Activated CD4-positive, alpha-beta T cell treated with anti-CD3 and anti-CD28 coated beads for 36 hours (primary cell): ENCODE measurements at regions not wholly inside any gene's neighbourhood (a gene's known extent, or its start where the extent isn't known, plus 50 kb on each side); places are given as distances from the start of the nearest gene placed in this dataset.

Source experiments
- ATAC-seq: fragments of 200-7000 bp; cut with Tn5 transposase; one replicate; pipeline ENCODE4 v1.10.0; 2021; ENCODE audit warnings: mild to moderate bottlenecking, moderate library complexity
- CTCF ChIA-PET: fragments of 350-600 bp; sonication (Branson Sonifier 250); formaldehyde crosslinking; loops from one replicate; lab custom pipeline; 2021; ENCODE audit warnings: antibody characterized with exemption; lab: Charles Lee
- POLR2A ChIA-PET: fragments of 350-600 bp; sonication (Branson Sonifier 250); formaldehyde crosslinking; loops from one replicate; lab custom pipeline; 2021; ENCODE audit warnings: antibody characterized with exemption, inconsistent platforms; lab: Charles Lee
- DNase-seq: peaks from one replicate; pipeline ENCODE4 v3.0.0-alpha.2; 2020
- H3K27ac Mint-ChIP-seq: one replicate; pipeline ENCODE4 v1.8.0; 2021; ENCODE audit warnings: mixed read lengths
- H3K27me3 Mint-ChIP-seq: one replicate; pipeline ENCODE4 v1.8.0; 2021; ENCODE audit warnings: mixed read lengths
- H3K36me3 Mint-ChIP-seq: one replicate; pipeline ENCODE4 v1.8.0; 2021; ENCODE audit warnings: low read depth, mixed read lengths
- H3K4me1 Mint-ChIP-seq: one replicate; pipeline ENCODE4 v1.8.0; 2021; ENCODE audit warnings: mixed read lengths
- H3K4me3 Mint-ChIP-seq: one replicate; pipeline ENCODE4 v1.8.0; 2021; ENCODE audit warnings: mild to moderate bottlenecking, moderate library complexity, mixed read lengths
- H3K9me3 Mint-ChIP-seq: one replicate; pipeline ENCODE4 v1.8.0; 2021; ENCODE audit warnings: low read depth, mixed read lengths
- intact Hi-C, 2 experiments: fragments of 100-400 bp; cut with DNase I in 1 of 2; cut with micrococcal nuclease in 1 of 2; formaldehyde crosslinking; loops; one replicate each; pipeline versions ENCODE4 v1.14.2 to v1.15.1; 2022 to 2024; cut with DNase I, micrococcal nuclease

DNA sequence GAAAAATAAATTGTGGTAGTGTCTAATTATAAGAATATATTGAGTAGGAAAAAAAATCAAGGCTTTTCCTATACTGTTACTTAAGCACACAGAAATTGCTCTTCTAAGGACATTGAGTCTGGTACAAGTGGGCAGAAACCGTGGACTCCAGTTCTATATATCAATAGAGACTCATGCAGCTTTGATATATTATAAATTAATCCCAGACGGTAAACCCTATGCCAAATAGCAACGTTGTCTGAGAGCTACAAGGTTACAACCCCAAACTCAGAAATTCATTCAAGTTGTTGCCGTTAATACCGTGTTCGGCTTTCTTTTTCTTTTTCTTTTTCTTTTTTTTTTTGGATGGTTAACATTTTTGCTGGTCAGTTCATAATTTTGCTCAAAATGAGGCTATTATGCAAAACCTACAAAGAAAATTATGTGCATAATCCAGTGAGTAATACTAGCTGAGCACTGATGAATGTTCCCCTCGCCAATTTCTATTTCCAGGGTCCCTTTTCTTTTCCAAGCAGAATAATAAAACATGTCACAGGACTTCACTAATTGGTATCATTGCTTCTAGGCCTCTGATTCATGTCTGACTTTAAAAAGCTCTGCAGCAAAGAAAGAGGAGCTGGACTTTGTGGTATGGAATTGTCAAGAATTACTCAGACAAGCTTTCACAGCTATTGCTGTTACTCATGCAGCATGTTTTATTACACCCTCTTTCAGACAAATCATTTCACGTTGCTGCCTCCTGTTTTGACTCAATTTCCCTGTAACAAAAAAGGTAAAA is 737.7 kb downstream of the NLGN4X start:
- DNase-seq, result no peak
- H3K9me3 Mint-ChIP-seq, result peaks cover 4% of the 10 kb centered on the region
- no peaks in the 10 kb centered on the region for H3K4me1 Mint-ChIP-seq
- CTCF ChIA-PET, result interaction anchor here (0.6 kb wide), 1 partner anchor 259 kb away, joined by 3 read pairs; no protein-coding TSS in a partner anchor
- H3K4me3 Mint-ChIP-seq, result no peak overlapping the region
- no peaks in the 10 kb centered on the region for H3K27me3 Mint-ChIP-seq
- no peak overlapping the region for H3K27ac Mint-ChIP-seq
- no peaks in the 10 kb centered on the region for H3K36me3 Mint-ChIP-seq
- ATAC-seq, result no peak
- intact Hi-C loops, result no loop called here
- POLR2A ChIA-PET, result no interaction called here

DNA sequence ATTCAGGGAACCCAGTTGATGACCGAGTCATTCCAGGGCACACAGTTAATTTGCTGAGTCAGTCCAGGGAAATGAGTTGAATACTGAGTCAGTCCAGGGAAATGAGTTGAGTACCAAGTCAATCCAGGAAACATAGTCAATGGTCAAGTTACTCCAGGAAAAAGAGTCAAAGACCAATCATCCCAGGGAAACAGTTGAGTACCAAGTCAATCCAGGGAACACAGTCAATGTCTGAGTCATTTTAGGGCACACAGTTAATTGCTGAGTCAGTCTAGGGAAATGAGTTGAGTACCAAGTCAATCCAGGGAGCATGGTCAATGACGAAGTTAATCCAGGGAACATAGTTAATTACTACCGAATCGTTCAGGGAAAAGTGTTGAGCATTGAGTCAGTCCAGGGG is 754.4 kb downstream of the NLGN4X start:
- peaks cover 2% of the 10 kb centered on the region for H3K9me3 Mint-ChIP-seq

GRCh38 chrX:5458300-5458842 is 770.3 kb downstream of the NLGN4X start:
- H3K4me3 Mint-ChIP-seq, result no peak overlapping the region
- CTCF ChIA-PET, result no interaction called here

More for the DNA sequence above, 754.4 kb downstream of the NLGN4X start:
- ATAC-seq, result no peak
- intact Hi-C loops, result no loop called here
- Mint-ChIP-seq H3K36me3 (no peaks in the 10 kb centered on the region), H3K4me1 (no peaks in the 10 kb centered on the region), H3K4me3 (no peak overlapping the region), H3K27ac (no peak overlapping the region), H3K27me3 (no peaks in the 10 kb centered on the region)
- ChIA-PET POLR2A (no interaction called here), CTCF (no interaction called here)
- no peak for DNase-seq

GRCh38 chrX:5449323-5449722 is 779.3 kb downstream of the NLGN4X start:
- H3K4me3 Mint-ChIP-seq, result no peak overlapping the region
- intact Hi-C loops, result no loop called here
- H3K9me3 Mint-ChIP-seq, result no peaks in the 10 kb centered on the region

More at GRCh38 chrX:5458300-5458842, 770.3 kb downstream of the NLGN4X start:
- no peaks in the 10 kb centered on the region for H3K4me1 Mint-ChIP-seq
- POLR2A ChIA-PET, result no interaction called here
- ATAC-seq, result no peak
- H3K9me3 Mint-ChIP-seq, result no peaks in the 10 kb centered on the region
- DNase-seq, result no peak
- no peaks in the 10 kb centered on the region for H3K36me3 Mint-ChIP-seq
- H3K27me3 Mint-ChIP-seq, result no peaks in the 10 kb centered on the region
- H3K27ac Mint-ChIP-seq, result no peak overlapping the region
- intact Hi-C loops, result no loop called here

DNA sequence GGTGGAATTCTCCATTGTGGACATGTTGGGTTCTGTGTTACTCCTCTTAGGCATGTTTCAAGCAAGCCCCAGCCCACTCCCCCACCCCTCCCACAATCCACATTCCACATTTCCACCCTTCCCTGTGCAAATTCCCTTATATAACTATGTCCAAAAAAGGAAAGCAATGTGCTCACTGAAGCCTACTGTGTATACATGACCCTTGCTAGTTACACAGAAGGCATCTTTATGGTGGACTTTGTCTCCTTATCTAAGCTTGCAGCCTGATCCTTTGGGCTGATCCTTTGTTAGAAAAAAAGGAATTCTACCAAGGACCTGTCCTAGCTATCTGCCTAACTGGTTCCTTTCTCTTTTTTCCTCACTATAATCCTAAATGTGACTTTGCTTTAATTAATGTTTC is 796.8 kb downstream of the NLGN4X start:
- H3K4me3 Mint-ChIP-seq, result no peak overlapping the region
- ATAC-seq (no peak), DNase-seq (no peak)
- ChIA-PET CTCF (no interaction called here), POLR2A (no interaction called here)
- no peaks in the 10 kb centered on the region for H3K36me3 Mint-ChIP-seq
- intact Hi-C loops, result no loop called here
- no peaks in the 10 kb centered on the region for H3K27me3 Mint-ChIP-seq
- H3K9me3 Mint-ChIP-seq, result no peaks in the 10 kb centered on the region
- no peak overlapping the region for H3K27ac Mint-ChIP-seq
- H3K4me1 Mint-ChIP-seq, result no peaks in the 10 kb centered on the region

More at GRCh38 chrX:5449323-5449722, 779.3 kb downstream of the NLGN4X start:
- no peak for ATAC-seq
- H3K4me1 Mint-ChIP-seq, result no peaks in the 10 kb centered on the region
- H3K27me3 Mint-ChIP-seq, result no peaks in the 10 kb centered on the region
- no peak for DNase-seq
- POLR2A ChIA-PET, result no interaction called here
- no peak overlapping the region for H3K27ac Mint-ChIP-seq
- H3K36me3 Mint-ChIP-seq, result no peaks in the 10 kb centered on the region
- CTCF ChIA-PET, result no interaction called here

- ChIA-PET CTCF (no interaction called here), POLR2A (no interaction called here)
- ATAC-seq (no peak), DNase-seq (no peak)
- no peaks in the 10 kb centered on the region for H3K27me3 Mint-ChIP-seq
- no peak overlapping the region for H3K27ac Mint-ChIP-seq
- H3K36me3 Mint-ChIP-seq, result no peaks in the 10 kb centered on the region
- intact Hi-C loops, result no loop called here
- peaks cover 2% of the 10 kb centered on the region for H3K9me3 Mint-ChIP-seq
- no peaks in the 10 kb centered on the region for H3K4me1 Mint-ChIP-seq
- H3K4me3 Mint-ChIP-seq, result no peak overlapping the region
Measured at GRCh38 chrX:5425119-5425518, 803.5 kb downstream of the NLGN4X start.

GRCh38 chrX:5417381-5417780 is 811.3 kb downstream of the NLGN4X start:
- no peaks in the 10 kb centered on the region for H3K36me3 Mint-ChIP-seq
- no peaks in the 10 kb centered on the region for H3K27me3 Mint-ChIP-seq
- DNase-seq, result no peak
- CTCF ChIA-PET, result no interaction called here
- POLR2A ChIA-PET, result no interaction called here
- no peaks in the 10 kb centered on the region for H3K9me3 Mint-ChIP-seq
- intact Hi-C loops, result no loop called here
- H3K4me1 Mint-ChIP-seq, result no peaks in the 10 kb centered on the region
- no peak overlapping the region for H3K27ac Mint-ChIP-seq
- no peak for ATAC-seq
- no peak overlapping the region for H3K4me3 Mint-ChIP-seq

- Mint-ChIP-seq H3K4me3 (no peak overlapping the region), H3K27ac (no peak overlapping the region), H3K9me3 (no peaks in the 10 kb centered on the region), H3K4me1 (no peaks in the 10 kb centered on the region), H3K27me3 (no peaks in the 10 kb centered on the region), H3K36me3 (no peaks in the 10 kb centered on the region)
- CTCF ChIA-PET, result no interaction called here
- POLR2A ChIA-PET, result no interaction called here
- no peak for ATAC-seq
- no peak for DNase-seq
- intact Hi-C loops, result no loop called here
Measured at GRCh38 chrX:5415738-5416137, 812.9 kb downstream of the NLGN4X start.

DNA sequence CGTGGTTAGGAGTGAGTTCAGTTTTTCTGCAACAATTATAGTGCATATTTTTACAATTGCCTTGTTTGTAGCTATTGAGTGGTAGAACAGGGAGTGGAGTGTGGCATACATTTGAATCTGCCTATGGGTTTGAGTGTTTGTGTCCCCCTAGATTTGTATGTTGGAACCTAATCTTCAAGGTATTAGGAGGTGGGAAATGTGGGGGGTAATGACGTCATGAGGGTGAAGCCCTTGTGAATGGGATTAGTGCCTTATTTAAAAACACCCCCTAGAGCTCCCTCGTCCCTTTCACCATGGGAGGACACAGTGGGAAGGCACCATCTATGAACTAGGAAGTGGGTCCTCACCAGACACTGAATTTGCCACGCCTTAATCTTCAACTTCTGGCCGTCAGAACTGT is 819.6 kb downstream of the NLGN4X start:
- no peaks in the 10 kb centered on the region for H3K9me3 Mint-ChIP-seq

DNA sequence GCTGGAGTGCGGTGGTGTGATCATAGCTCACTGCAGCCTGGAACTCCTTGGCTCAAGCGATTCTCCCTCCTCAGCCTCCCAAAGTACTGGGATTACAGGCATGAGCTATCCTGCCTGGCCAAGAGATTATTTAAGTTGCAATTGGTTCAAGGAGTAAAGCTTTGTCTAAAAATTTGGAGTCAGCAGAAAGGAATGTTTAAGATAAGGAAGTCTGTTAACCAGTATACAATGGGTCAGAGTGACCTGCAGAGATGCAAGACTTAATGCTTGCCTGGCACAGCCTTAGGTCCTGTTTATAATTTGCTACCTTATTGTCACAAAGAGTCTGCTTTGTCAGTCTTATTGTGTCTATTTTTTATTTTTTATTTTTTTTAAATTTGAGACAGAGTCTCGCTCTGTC is 826.2 kb downstream of the NLGN4X start:
- DNase-seq, result no peak
- Mint-ChIP-seq H3K4me3 (no peak overlapping the region), H3K36me3 (no peaks in the 10 kb centered on the region), H3K9me3 (no peaks in the 10 kb centered on the region), H3K4me1 (no peaks in the 10 kb centered on the region), H3K27ac (no peak overlapping the region), H3K27me3 (no peaks in the 10 kb centered on the region)
- ChIA-PET POLR2A (no interaction called here), CTCF (no interaction called here)
- ATAC-seq, result no peak
- intact Hi-C loops, result no loop called here

More for the DNA sequence above, 819.6 kb downstream of the NLGN4X start:
- no peaks in the 10 kb centered on the region for H3K36me3 Mint-ChIP-seq
- ATAC-seq (no peak), DNase-seq (no peak)
- no peaks in the 10 kb centered on the region for H3K27me3 Mint-ChIP-seq
- H3K27ac Mint-ChIP-seq, result no peak overlapping the region
- POLR2A ChIA-PET, result no interaction called here
- no peaks in the 10 kb centered on the region for H3K4me1 Mint-ChIP-seq
- H3K4me3 Mint-ChIP-seq, result no peak overlapping the region
- CTCF ChIA-PET, result no interaction called here
- intact Hi-C loops, result no loop called here

- Mint-ChIP-seq H3K27ac (no peak overlapping the region), H3K9me3 (no peaks in the 10 kb centered on the region), H3K4me3 (no peak overlapping the region), H3K36me3 (no peaks in the 10 kb centered on the region), H3K27me3 (no peaks in the 10 kb centered on the region), H3K4me1 (no peaks in the 10 kb centered on the region)
- ChIA-PET CTCF (no interaction called here), POLR2A (no interaction called here)
- ATAC-seq (no peak), DNase-seq (no peak)
- intact Hi-C loops, result no loop called here
Measured at GRCh38 chrX:5399403-5399802, 829.3 kb downstream of the NLGN4X start.

DNA sequence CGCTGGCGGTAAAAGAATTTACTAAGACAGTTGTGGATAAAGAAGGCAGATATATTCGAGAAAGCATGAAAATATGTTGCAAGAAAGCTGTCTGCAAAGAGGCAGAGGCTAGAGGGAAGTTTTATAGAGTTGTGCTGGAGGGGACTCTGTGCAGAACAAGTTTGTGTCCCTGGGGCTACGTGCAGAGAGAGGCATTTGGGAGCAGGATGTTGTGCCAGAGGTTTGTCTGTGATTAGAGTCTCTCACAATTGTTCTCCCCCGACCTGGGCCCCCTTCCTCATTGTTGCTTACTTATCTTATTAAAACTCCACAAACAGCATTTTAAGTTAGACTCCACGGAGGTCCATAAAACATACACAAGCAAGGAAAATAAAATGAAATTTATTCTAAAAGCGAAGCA is 831.3 kb downstream of the NLGN4X start:
- no peak for DNase-seq
- H3K27ac Mint-ChIP-seq, result no peak overlapping the region
- no peaks in the 10 kb centered on the region for H3K4me1 Mint-ChIP-seq
- ChIA-PET CTCF (no interaction called here), POLR2A (no interaction called here)
- H3K9me3 Mint-ChIP-seq, result no peaks in the 10 kb centered on the region
- H3K4me3 Mint-ChIP-seq, result no peak overlapping the region
- no peaks in the 10 kb centered on the region for H3K27me3 Mint-ChIP-seq
- no peak for ATAC-seq
- H3K36me3 Mint-ChIP-seq, result no peaks in the 10 kb centered on the region
- intact Hi-C loops, result no loop called here
